Anterior cingulate cortex (tissue), 58 donors: ENCODE measurements at regions not wholly inside any gene's neighbourhood (a gene's known extent, or its start where the extent isn't known, plus 50 kb on each side); places are given as distances from the start of the nearest gene placed in this dataset.
A peak's percentile ranks its signal among the peaks of the same experiment; 100 is the strongest.
"Not testable (repeated sequence)": the region's sequence is repeated elsewhere in the genome, so short reads cannot be mapped to it uniquely, and the experiment has no call there.

Experiments
- DNase-seq, 58 donors: peaks; one replicate each; lab custom pipeline; 2025; lab: John Stamatoyannopoulos, UW

DNA sequence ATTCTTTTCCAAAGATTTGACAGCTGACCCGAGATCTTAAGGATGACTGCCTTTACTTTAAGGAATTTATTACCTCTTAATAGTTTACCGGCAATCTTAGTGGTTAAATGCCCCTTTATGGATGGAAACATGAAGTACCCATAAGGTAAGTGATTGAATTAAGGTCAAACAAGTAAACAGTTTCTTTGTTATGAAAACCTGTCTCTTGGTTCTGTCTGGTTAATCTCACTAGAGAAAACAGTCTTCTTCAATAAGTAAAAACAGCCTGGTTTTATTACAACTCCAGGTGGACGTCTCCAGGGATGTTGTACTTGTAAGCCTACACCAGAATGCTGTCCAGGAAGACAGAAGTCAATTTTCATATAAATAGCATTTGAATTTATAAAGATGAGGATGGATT is 161.8 kb upstream of the MTPN start:
- DNase-seq, result no peak

DNA sequence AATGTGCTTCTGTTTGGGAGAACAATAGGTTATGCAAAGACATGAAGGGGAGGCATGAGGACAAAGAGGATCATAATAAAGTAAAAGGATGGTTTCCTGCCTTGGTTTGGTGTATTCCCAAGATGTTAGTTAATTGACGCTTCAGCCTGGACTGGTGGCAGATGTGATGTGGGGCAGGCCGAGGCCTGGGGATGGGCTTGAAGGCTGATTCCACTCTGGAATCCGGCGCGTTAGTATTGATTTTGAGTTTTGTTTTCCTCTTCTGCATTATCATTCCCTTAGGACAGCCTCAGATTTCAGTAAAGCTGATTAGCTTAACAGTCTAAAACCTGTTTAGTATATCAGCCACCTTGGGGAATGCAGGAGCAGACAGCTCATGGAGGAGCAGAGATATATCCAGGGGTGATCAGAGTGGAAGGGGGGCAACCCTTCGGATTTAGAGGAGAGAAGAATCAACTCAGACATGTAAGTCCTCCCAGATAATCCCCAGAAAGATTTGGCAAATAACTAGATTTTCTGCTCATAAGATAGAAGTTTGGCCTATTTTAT is 159.8 kb upstream of the MTPN start:
- no peak for DNase-seq

DNA sequence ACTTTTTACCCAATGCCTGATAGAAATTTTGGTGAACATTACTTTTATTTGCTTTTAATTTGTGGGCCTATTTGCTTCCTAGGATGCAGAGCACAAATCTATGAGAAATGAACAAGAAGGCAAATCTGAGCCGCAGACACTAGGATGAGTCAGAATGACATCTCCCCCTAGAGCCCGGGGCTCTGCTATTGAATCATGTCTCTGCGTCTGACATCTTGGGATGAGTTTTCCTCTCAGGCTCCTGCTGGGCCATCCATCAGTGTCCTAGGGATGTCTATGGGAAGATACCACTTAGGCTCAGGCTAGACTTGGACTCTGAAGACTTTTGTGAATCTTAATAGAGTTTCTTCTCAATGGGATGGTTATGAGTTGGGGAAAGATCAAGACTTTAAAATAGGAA is 157.3 kb upstream of the MTPN start:
- no peak for DNase-seq

DNA sequence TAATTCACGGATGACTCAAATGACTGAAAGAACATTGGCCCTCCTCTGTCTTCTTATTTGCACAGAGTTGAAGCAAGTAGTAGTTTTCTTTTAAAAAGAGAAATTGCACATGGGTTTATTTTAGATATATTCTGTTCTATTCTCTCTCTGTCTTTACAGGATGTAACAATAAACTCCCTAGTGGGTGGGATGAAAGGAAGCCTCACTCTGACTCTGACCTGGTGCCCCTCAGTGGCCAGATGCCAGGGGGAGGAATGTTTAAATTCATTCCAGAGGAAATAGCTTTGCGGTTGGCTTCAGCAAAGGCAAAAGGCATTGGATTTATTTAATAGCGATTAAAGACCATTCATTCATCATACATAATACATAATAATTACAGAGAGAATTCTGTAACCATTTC is 156.4 kb upstream of the MTPN start:
- DNase-seq, result no peak

DNA sequence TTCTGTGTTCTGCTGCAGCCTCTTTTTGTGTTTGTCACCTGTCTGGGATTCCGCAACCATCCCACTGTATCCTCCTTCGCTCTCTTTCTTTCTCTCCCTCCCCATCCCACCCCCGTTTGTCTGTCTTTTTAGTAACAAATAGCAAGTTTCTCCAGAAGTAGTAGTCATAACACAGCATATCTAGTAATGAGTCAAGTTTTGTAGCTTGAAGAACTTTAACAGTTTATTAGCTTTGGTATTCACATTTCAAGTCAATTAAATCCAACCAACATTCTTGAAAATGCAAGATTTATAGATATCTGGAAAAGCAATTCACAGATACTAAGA is 154.1 kb upstream of the MTPN start:
- DNase-seq, result no peak

DNA sequence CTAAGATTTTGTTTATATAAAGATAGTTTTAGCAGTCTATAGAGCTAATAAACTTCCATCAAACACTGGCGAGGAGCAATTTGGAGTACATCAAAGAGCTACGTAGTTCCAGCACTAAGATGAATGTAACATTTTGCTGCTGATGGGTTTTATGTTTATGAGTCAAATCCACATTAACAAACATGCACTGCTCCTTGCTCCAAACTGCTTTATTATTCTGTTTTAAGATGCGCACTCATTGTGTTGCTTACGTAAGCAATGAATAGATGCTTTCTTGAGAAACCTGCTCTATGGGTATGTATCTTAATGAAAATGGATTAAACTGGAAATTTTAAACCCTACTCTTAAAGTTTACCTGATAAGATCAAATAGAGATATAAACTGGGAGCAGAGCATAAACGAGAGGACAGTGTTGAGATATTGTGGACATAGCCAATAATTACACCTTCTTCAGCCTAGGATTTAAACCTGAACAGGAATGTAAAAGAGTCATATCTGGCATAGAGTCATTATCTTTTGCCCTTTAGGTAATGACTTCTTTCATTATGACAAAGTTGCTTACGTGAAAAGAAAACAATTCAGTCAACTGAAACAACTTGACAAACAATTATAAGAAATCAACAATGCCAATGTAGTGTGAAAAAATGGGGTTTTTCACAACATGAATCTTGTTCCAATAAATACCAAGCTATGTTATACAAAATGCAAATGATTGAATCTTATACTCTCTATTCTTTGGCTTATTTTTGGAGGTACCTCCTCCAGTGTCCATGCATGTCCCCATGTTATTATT is 153.5 kb upstream of the MTPN start:
- DNase-seq, result no peak

DNA sequence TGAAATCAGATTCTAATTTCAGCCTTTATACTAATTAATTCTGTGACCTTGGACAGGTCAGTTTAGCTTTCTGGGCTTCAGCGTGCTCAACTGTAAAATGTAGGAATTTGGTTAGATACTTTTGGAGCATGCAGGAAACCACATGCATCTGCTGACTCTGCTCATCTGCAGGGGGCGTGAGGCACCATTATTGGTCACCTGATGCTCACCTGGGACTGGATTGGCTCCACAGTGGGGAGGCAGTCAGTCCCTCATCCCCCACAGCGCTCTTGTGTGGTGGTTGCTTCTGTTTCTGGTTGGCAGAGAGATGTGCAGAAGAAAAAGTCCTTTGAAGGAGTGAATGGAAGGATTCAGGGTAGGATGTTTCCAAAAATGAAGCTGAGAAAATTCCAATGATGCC is 150.9 kb upstream of the MTPN start:
- no peak for DNase-seq

DNA sequence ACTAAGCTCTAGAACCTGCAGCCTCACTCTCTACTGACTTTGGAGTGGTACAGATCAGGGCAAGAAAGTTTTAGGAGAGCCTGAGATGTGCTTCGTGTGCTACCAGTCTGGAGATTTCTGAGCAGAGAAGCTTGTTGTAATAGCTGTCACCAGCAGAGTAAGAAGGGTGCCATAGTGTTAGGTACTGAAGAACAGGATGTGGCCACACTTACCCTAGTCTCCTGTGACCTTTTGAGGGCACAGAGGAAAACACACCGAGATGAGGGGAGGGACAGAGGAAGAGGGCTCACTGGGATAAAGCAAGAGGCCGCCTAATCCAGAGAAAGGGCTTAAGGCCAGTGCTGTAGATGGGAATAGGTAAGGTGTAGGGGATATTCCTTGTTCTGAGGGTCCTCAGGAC is 146.2 kb upstream of the MTPN start:
- DNase-seq, result no peak

DNA sequence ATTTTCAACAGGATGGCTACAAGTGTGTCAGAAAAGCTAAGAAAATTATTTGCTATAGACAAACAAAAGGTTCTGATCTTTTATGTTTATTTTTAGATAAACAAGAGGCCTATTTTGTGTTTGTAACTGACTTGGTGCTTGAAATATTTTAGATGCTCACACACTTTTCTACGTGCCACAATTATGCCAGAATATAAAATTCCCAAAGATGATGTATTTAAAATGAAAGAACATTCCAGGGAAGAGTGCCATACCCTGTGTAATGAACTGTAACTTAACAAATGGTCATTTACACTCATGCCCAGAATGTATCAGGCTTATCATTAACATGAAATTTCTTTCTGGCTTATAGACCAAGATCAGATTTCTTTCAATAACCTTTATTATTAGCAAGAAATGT is 144.9 kb upstream of the MTPN start:
- DNase-seq, result no peak

DNA sequence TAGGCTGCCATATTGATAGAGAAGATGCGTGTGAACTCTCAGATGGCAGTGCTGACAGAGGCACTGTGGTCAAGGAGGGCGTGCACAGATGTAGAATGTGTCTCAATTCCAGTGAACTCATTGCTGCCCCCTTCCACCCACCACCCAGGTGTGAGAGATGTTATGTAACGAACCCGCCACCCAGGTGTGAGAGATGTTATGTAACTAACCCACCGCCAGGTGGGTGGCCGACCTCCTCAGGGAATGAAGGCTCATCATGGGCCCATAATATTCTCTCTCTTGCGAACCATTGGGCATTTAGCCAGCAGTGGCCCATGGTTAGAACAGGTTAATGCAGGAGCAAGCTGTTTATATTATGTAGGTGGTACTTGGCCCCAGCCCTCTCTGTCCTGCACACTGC is 140.4 kb upstream of the MTPN start:
- DNase-seq, result no peak

DNA sequence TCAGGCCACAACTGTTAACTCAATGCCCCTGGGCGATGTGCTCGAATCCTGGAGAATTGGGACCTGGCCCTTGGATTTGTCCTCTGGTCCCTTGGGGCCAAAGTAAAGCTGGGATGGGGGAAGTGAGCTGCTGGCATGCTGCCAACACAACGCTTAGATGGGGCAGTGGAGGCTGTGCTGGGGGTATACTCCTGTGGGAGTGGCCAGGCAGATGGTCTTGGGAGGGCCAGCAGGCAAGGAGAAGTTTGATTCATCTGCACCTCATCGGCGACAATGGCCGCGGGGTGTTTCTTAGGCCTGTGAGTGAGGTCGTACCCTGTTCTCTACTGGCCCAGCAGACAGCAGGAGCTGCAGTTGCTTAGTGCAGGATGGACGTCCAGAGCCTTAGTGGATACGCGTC is 139.0 kb upstream of the MTPN start:
- DNase-seq, result no peak

DNA sequence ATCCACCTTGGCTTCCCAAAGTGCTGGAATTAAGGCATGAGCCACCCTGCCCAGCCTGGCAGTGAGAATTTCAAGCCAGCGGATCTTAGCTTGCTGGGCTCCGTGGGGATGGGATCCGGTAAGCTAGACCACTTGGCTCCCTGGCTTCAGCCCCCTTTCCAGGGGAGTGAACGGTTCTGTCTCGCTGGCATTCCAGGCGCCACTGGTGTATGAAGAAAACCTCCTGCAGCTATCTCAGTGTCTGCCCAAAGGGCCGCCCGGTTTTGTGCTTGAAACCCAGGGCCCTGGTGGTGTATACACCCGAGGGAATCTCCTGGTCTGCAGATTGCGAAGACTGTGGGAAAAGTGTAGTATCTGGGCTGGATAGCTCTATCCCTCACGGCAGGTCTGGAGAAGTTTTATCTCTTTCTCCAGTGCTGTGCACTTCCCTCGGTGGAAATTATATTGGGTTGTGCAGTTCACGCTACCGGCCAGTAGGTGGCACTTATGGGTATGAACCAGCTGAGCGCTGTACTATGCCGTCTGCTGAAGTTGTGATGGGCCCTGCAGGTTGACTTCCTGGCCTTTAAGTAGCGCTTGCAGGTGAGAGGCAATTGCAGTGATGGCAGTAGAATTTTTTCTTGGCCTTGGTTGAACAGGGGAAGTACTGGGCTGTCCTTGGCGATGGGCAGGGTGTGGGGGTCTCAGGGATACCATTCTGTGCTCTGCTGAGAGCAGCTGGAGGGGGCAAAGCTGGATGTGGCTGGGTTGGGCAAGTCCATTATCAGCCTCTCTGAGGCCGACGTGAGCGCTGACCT is 138.0 kb upstream of the MTPN start:
- DNase-seq, result peak in 6 of 58 donors; percentile 3 to 12 (median 9)

DNA sequence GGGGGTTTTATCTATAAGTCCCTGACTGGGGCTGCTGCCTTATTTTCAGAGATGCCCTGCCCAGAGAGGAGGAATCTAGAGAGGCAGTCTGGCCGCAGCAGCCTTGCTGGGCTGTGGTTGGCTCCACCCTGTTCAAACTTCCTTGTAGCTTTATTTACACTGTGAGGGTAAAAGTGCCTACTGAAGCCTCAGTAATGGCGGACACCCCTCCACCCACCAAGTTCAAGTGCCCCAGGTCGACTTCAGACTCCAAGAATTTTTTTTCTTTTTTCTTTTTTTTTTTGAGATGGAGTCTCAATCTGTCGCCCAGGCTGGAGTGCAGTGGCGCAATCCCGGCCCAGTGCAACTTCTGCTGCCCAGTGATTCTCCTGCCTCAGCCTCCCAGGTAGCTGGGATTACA is 137.3 kb upstream of the MTPN start:
- DNase-seq, result not testable (repeated sequence)

DNA sequence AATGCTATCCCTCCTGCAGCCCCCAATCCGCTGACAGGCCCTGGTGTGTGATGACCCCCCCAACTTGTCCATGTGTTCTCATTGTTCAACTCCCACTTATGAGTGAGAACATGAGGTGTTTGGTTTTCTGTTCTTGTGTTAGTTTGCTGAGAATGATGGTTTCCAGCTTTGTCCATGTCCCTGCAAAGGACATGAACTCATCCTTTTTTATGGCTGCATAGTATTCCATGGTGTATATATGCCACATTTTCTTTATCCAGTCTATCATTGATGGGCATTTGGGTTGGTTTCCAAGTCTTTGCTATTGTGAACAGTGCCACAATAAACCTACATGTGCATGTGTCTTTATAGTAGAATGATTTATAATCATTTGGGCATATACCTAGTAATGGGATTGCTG is 131.9 kb upstream of the MTPN start:
- DNase-seq, result not testable (repeated sequence)

DNA sequence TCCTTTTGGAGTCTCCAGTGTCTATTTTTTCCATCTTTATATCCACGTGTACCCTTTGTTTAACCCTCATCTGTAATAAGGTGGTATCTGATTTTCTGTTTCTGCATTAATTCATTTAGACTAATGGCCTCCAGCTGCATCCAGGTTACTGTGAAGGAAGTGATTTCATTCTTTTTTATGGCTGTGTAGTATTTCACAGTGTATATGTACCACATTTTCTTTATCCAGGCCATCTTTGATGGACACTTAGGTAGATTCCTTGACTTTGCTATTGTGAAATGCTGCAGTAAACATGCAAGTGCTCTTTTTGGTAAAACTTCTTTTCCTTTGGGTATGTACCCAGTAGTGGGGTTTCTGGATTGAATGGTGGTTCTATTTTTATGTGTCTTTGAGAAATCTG is 128.0 kb upstream of the MTPN start:
- no peak for DNase-seq

DNA sequence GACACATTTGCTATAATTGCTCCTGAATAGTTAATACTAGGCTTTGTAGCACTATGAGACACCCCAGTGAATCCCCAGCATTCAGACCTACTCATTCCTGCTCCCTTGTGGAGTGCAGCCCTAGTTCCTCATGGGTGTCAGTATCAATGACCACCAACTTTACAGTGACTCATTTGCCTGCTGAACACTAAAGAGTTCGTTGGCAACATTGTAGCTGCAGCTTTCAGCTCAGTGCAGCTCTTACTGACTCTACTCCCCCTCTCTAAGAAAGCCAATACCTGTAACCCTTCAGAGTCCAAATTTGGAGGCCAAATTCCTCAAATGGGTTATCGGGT is 127.1 kb upstream of the MTPN start:
- no peak for DNase-seq

DNA sequence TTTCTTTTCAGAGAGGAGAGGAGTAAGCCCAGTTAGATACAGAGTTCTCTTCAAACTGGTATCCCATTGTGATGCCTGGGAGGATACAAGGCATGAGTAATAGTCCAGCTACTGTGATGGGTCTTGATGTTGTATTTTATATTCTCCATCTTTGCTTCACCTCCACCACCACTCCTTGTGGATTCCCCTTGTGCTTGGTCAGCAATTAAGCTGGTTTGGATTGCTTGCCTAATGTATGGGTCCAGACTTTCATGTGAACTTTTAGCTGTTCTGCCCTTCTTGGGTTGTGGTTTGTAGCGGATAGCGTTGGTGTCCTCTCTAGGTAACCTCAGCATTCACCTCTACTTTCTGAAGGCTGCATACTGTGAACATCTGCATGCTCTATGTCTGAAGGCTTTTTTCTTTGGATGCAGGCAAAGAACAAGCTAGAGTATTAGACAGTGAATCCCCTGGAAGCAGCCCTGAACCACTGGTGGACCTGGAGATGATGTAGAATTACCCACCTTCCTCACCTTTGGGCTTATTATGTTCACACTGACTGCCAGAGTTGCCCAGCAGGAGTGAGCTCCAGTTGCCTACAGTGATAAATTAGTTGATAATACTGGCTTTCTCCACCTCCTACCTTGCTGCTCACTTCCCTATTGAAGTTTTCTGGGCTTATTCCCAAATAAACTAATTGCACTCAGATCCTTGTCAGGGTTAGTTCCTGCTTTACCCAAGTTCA is 126.5 kb upstream of the MTPN start:
- DNase-seq, result no peak

DNA sequence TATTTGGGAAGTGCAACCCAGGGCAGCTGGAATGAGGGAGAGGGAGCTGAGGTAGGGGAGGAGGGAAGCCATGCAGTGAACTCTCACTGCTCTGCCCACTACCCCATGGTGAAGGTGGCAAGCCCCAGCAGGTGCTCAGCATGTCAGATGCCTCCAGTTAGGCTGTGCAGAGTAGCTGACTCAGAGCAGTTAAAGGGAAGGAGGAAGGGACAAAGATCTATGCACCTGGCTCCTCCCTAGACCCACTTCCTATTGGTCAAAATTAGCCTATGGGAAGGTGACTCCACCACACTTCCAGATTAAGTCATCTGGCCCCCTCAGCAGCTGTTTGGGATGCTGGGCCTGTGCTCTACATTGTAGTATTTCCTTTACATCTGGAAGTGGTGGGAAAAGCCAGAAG is 125.7 kb upstream of the MTPN start:
- DNase-seq, result no peak

DNA sequence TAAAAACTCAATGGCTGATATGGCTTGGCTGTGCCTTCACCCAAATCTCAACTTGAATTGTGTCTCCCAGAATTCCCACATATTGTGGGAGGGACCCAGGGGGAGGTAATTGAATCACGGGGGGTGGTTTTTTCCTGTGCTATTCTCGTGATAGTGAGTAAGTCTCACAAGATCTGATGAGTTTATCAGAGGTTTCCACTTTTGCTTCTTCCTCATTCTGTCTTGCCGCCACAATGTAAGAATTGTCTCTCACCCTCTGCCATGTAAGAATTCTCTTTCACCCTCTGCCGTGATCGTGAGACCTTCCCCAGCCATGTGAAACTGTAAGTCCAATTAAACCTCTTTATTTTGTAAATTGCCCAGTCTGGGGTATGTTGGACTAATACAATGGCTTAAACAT is 115.6 kb upstream of the MTPN start:
- DNase-seq, result not testable (repeated sequence)

DNA sequence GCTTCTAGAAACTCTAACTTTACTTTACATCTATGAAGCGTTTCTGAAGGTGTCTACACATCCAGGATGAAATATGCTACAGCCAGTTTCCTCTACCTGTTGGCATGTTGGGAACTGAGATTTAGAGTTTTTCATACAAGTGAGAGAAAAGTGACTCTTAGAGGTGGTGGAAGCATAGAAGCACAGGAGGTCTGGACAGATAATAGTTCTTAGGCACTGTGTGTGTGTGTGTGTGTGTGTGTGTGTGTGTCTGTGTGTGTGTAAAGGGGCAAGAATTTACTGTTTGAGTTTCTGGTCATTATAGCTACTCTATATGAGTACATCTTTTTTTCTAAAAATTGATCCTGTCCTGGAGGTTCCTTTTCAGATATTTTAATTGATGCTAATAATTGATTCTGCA is 110.7 kb upstream of the MTPN start:
- DNase-seq, result no peak

DNA sequence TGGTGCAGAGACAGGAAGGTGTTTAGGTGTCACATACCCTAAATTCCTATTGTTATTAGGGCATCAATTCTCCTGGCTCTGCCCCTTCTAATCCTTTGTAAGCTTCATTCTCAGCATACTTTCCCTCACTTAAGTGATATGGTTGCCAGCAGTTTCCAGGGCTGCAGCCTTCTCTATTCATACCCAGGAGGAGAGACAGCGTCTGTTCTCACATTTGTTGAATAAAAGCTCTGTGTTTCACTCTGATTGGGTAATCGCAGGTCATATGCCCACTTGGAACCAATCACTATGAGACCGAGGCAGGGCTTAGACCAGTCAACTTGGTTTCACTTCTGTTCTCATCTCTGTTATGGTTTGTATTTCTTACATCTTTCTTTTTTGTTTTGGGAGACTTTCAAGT is 109.6 kb upstream of the MTPN start:
- peak in 53 of 58 donors; percentile 2 to 92 (median 45) for DNase-seq
